ENCODE measurements at regions not wholly inside any gene's neighbourhood (a gene's known extent, or its start where the extent isn't known, plus 50 kb on each side); places are given as distances from the start of the nearest gene placed in this dataset.

- no peak for ATAC-seq
- H3K4me3 Mint-ChIP-seq = no peak overlapping the region
- H3K4me1 Mint-ChIP-seq = no peaks in the 10 kb centered on the region
- no peak for DNase-seq
- H3K9me3 Mint-ChIP-seq = no peaks in the 10 kb centered on the region
- H3K27me3 Mint-ChIP-seq = no peaks in the 10 kb centered on the region
- H3K27ac Mint-ChIP-seq = no peak overlapping the region
These were observed 1350.8 kb upstream of the SLC10A2 start for GRCh38 chr13:104416973-104417372.

GRCh38 chr13:104414771-104415170 is 1348.6 kb upstream of the SLC10A2 start:
- Mint-ChIP-seq H3K4me1 (no peaks in the 10 kb centered on the region), H3K4me3 (no peak overlapping the region), H3K27me3 (no peaks in the 10 kb centered on the region), H3K27ac (no peak overlapping the region), H3K9me3 (no peaks in the 10 kb centered on the region)
- ATAC-seq (no peak), DNase-seq (no peak)

GRCh38 chr13:104414181-104414580 is 1348.0 kb upstream of the SLC10A2 start:
- no peak for DNase-seq
- H3K27ac Mint-ChIP-seq = no peak overlapping the region
- H3K27me3 Mint-ChIP-seq = no peaks in the 10 kb centered on the region
- no peaks in the 10 kb centered on the region for H3K4me1 Mint-ChIP-seq
- ATAC-seq = no peak
- no peak overlapping the region for H3K4me3 Mint-ChIP-seq
- H3K9me3 Mint-ChIP-seq = no peaks in the 10 kb centered on the region

DNA sequence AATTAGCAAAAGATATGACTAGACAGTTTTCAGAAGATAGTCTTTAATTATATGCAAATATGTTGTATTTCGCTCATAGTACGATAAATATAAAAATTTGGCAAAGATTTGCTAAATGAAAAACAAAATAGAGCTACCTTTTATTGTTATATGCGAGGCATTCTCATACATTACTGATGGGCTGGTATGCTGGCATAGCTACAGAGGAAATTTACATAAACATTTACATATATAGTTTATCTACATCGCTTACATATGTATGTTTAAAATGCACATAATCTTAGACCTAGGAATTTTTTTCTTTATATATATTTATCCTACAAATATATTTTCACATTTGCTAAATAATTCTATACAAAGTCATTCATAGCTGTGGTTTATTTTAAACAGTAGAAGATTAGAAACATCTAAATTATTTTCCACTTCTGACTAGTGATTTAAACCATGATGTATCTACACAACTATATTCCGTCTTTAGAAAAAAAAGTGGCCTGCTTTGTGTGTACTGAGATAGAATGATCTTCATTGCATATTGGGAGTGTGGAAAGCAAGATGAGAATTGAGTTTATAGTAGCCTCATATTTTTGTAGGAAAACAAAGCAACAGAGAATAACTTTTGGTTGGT is 1345.0 kb upstream of the SLC10A2 start:
- Mint-ChIP-seq H3K4me3 (no peak overlapping the region), H3K4me1 (no peaks in the 10 kb centered on the region), H3K27ac (no peak overlapping the region), H3K9me3 (no peaks in the 10 kb centered on the region), H3K27me3 (no peaks in the 10 kb centered on the region)
- ATAC-seq (no peak), DNase-seq (no peak)

DNA sequence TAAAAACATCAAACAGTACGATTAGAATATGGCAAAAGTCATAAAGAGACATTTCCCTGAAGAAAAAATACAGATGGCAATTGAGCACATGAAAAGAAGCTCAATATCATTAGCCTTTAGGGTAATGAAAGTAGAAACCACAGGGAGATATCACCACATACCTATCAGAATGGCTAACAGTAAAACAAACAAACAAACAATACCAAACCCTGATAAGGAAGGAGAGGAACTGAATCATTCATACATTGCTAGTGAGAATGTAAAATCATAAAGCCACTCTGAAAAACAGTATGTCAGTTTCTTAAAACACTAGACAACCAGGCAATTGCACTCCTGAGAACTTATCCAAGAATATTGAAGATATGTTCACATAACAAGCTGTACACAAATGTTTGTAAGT is 1342.5 kb upstream of the SLC10A2 start:
- Mint-ChIP-seq H3K4me3 (no peak overlapping the region), H3K4me1 (no peaks in the 10 kb centered on the region), H3K27ac (no peak overlapping the region), H3K9me3 (no peaks in the 10 kb centered on the region), H3K27me3 (no peaks in the 10 kb centered on the region)
- ATAC-seq = no peak
- no peak for DNase-seq

- Mint-ChIP-seq H3K9me3 (peaks cover 0 to 7% of the 10 kb centered on the region in 2 donors), H3K4me1 (no peaks in the 10 kb centered on the region), H3K27ac (no peak overlapping the region), H3K27me3 (no peaks in the 10 kb centered on the region), H3K4me3 (no peak overlapping the region)
- no peak for DNase-seq
- ATAC-seq = no peak
These were observed 1338.1 kb upstream of the SLC10A2 start for GRCh38 chr13:104404325-104404724.

DNA sequence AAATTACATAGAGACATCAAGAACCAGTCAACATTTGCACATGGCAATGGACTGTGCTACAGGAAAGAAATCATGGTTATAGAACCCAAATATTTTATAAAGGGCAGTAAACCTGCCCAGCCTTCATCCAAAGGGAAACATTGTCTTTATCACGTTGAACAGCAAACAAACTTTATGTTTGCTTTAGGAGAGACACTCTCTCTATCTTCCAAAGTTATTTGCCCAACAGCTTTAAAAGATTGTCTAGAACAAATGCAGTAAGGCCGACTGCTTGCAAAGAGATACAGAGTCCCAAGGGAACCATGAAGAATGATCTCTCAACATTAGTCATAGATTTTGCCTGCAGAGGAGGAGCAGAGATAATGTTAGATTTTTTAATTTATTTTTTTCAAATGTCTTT is 1323.5 kb upstream of the SLC10A2 start:
- ATAC-seq = no peak
- no peak overlapping the region for H3K4me3 Mint-ChIP-seq

GRCh38 chr13:104387510-104387909 is 1321.3 kb upstream of the SLC10A2 start:
- DNase-seq (no peak), ATAC-seq (no peak)
- Mint-ChIP-seq H3K27ac (no peak overlapping the region), H3K27me3 (no peaks in the 10 kb centered on the region), H3K4me1 (no peaks in the 10 kb centered on the region), H3K9me3 (peaks cover 9 to 18% of the 10 kb centered on the region in 2 donors), H3K4me3 (no peak overlapping the region)

More for the DNA sequence above, 1323.5 kb upstream of the SLC10A2 start:
- Mint-ChIP-seq H3K27ac (no peak overlapping the region), H3K4me1 (no peaks in the 10 kb centered on the region), H3K27me3 (no peaks in the 10 kb centered on the region), H3K9me3 (peaks cover 9 to 18% of the 10 kb centered on the region in 2 donors)
- DNase-seq = no peak

- ATAC-seq (no peak), DNase-seq (no peak)
- no peak overlapping the region for H3K4me3 Mint-ChIP-seq
- peaks cover 0 to 7% of the 10 kb centered on the region in 2 donors for H3K9me3 Mint-ChIP-seq
- no peaks in the 10 kb centered on the region for H3K27me3 Mint-ChIP-seq
- no peaks in the 10 kb centered on the region for H3K4me1 Mint-ChIP-seq
- H3K27ac Mint-ChIP-seq = no peak overlapping the region
These were observed 1319.2 kb upstream of the SLC10A2 start for GRCh38 chr13:104385404-104385803.

- Mint-ChIP-seq H3K4me1 (no peaks in the 10 kb centered on the region), H3K27ac (no peak overlapping the region), H3K4me3 (no peak overlapping the region), H3K9me3 (peaks cover 0 to 4% of the 10 kb centered on the region in 2 donors), H3K27me3 (no peaks in the 10 kb centered on the region)
- ATAC-seq (no peak), DNase-seq (no peak)
These were observed 1316.7 kb upstream of the SLC10A2 start for GRCh38 chr13:104382951-104383350.

GRCh38 chr13:104376588-104376987 is 1310.4 kb upstream of the SLC10A2 start:
- no peak for DNase-seq
- Mint-ChIP-seq H3K4me3 (no peak overlapping the region), H3K27me3 (no peaks in the 10 kb centered on the region), H3K4me1 (no peaks in the 10 kb centered on the region), H3K27ac (no peak overlapping the region), H3K9me3 (no peaks in the 10 kb centered on the region)
- no peak for ATAC-seq

- Mint-ChIP-seq H3K27ac (no peak overlapping the region), H3K4me1 (no peaks in the 10 kb centered on the region), H3K4me3 (no peak overlapping the region), H3K9me3 (no peaks in the 10 kb centered on the region), H3K27me3 (no peaks in the 10 kb centered on the region)
- DNase-seq (no peak), ATAC-seq (no peak)
These were observed 1309.4 kb upstream of the SLC10A2 start for GRCh38 chr13:104375614-104376013.

DNA sequence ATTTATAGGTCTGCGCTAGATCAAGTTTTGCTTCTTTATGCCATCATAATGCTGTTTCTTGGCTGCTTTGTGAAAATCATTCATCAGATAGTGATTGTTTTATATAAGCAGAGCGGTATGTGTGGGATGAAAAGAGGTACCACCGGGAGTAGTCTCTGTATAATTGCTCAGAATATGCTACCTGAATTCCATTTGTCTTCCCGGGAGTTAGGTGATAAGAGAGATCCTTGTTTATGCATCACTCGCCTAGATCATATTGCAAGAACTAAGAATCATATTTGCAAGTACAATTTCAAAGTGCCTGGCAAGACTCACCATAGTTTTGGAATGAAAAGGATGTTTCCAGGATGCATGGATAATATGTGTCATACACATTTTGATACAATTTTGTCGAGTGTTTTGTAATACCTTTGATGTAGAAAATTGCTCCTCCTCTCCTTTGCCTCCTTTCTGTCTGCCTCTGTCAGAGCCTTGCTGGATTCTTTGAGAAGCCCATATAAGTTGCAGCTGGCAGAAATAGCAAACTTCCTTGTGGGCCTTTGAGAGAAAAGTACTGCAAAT is 1306.0 kb upstream of the SLC10A2 start:
- no peaks in the 10 kb centered on the region for H3K27me3 Mint-ChIP-seq
- no peak for ATAC-seq
- no peaks in the 10 kb centered on the region for H3K4me1 Mint-ChIP-seq
- DNase-seq = no peak
- H3K9me3 Mint-ChIP-seq = no peaks in the 10 kb centered on the region
- no peak overlapping the region for H3K27ac Mint-ChIP-seq
- no peak overlapping the region for H3K4me3 Mint-ChIP-seq

- H3K4me1 Mint-ChIP-seq = no peaks in the 10 kb centered on the region
- H3K4me3 Mint-ChIP-seq = no peak overlapping the region
- no peaks in the 10 kb centered on the region for H3K9me3 Mint-ChIP-seq
- no peak overlapping the region for H3K27ac Mint-ChIP-seq
- ATAC-seq (no peak), DNase-seq (no peak)
- no peaks in the 10 kb centered on the region for H3K27me3 Mint-ChIP-seq
These were observed 1299.2 kb upstream of the SLC10A2 start for GRCh38 chr13:104365430-104365829.

- Mint-ChIP-seq H3K27me3 (no peaks in the 10 kb centered on the region), H3K9me3 (peaks cover 5 to 6% of the 10 kb centered on the region in 2 donors), H3K4me1 (no peaks in the 10 kb centered on the region), H3K27ac (no peak overlapping the region), H3K4me3 (no peak overlapping the region)
- no peak for ATAC-seq
- DNase-seq = no peak
These were observed 1291.6 kb upstream of the SLC10A2 start for GRCh38 chr13:104357672-104358354.

DNA sequence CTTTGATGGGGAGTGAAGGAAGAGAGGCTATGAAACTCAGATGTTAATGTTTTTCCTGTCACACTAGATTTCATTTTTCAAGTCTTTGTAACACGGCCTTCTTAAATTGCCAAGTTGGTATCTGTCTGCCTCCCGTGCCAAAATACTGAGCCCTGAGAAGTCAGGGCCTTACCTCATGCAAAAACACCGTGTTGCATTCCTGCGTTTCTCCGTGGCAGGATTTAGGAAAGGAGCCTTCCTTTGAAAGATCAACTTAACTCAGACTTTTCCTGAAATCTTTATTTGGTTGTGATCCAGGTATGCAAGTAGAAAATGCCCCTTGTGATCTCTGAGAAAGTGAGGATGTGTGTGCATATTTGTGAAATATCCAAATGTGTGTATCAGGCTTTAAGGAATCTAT is 1291.0 kb upstream of the SLC10A2 start:
- DNase-seq = no peak
- H3K4me3 Mint-ChIP-seq = no peak overlapping the region
- no peaks in the 10 kb centered on the region for H3K4me1 Mint-ChIP-seq
- H3K9me3 Mint-ChIP-seq = peaks cover 10 to 13% of the 10 kb centered on the region in 2 donors
- H3K27me3 Mint-ChIP-seq = no peaks in the 10 kb centered on the region
- ATAC-seq = no peak
- no peak overlapping the region for H3K27ac Mint-ChIP-seq

Data from stimulated activated naive CD8-positive, alpha-beta T cell treated with anti-CD3 and anti-CD28 coated beads, Interleukin-15, amount 100 ng/mL, for 72 hours (primary cell).